Activated T-cell treated with anti-CD3 and anti-CD28 coated beads, Interleukin-2, amount 50 U/mL, for 72 hours (primary cell): ENCODE measurements at regions not wholly inside any gene's neighbourhood (a gene's known extent, or its start where the extent isn't known, plus 50 kb on each side); places are given as distances from the start of the nearest gene placed in this dataset.

Experiments
- ATAC-seq, 2 donors: fragments of 150-1000 bp; cut with Tn5 transposase; replicated peaks in 1 of 2; 2 replicates each; pipeline ENCODE4 v1.10.0; 2021; ENCODE audit warnings: moderate library complexity in 2 of 2, mild to moderate bottlenecking in 1 of 2
- DNase-seq, 2 donors: peaks; one replicate each; pipeline ENCODE4 v3.0.0; 2021 to 2022; ENCODE audit warnings: mixed read lengths in 1 of 2
- H3K27ac Mint-ChIP-seq: one replicate; pipeline ENCODE4 v1.8.0; 2022; ENCODE audit warnings: mild to moderate bottlenecking, moderate library complexity, mixed read lengths
- H3K27me3 Mint-ChIP-seq: one replicate; pipeline ENCODE4 v1.8.0; 2022; ENCODE audit warnings: low read depth, mixed read lengths
- H3K36me3 Mint-ChIP-seq, 2 donors: one replicate each; pipeline ENCODE4 v1.8.0; 2022; ENCODE audit warnings: mixed read lengths in 2 of 2, mild to moderate bottlenecking in 1 of 2; ENCODE audit not compliant: insufficient read depth in 2 of 2
- H3K4me1 Mint-ChIP-seq: one replicate; pipeline ENCODE4 v1.8.0; 2022; ENCODE audit warnings: low read depth, mixed read lengths
- H3K4me3 Mint-ChIP-seq, 2 donors: one replicate each; pipeline ENCODE4 v1.8.0; 2022; ENCODE audit warnings: mild to moderate bottlenecking in 2 of 2, mixed read lengths in 2 of 2, moderate library complexity in 2 of 2
- H3K9me3 Mint-ChIP-seq, 2 donors: one replicate each; pipeline ENCODE4 v1.8.0; 2022; ENCODE audit warnings: mixed read lengths in 2 of 2

DNA sequence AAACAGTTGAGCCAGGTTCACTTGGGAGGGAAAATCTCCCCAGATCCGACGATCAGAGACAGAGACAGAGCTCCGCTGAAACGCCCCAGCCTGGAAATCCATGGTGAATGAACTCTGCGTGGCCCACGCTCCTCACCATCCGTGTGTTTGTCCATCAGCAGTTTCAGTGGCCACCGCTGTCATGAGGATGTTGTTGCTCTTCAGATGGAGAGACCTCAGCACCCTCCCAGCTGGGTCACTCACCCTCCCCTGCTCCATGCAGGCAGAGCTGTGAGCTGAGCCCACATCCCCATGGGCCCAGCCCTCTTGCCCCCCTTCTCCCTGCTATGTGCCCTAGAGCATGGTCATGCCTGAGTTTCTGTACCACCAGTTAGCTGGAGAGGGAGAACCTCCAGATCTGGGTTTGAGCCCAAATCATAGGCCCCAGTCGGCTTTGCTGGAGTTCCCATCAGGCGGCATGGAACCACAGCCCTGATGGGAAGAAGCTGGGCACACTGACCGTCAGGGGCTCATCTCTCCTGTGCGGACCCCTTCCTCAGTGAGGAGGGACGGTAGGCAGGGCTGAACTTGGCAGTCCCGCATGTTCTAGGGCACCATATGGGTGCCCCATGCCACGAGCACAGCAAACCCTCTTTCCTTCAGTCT, 154.4 kb upstream of the COL5A1 start:
- DNase-seq, result no peak
- Mint-ChIP-seq H3K4me3 (no peak overlapping the region), H3K27ac (no peak overlapping the region)

DNA sequence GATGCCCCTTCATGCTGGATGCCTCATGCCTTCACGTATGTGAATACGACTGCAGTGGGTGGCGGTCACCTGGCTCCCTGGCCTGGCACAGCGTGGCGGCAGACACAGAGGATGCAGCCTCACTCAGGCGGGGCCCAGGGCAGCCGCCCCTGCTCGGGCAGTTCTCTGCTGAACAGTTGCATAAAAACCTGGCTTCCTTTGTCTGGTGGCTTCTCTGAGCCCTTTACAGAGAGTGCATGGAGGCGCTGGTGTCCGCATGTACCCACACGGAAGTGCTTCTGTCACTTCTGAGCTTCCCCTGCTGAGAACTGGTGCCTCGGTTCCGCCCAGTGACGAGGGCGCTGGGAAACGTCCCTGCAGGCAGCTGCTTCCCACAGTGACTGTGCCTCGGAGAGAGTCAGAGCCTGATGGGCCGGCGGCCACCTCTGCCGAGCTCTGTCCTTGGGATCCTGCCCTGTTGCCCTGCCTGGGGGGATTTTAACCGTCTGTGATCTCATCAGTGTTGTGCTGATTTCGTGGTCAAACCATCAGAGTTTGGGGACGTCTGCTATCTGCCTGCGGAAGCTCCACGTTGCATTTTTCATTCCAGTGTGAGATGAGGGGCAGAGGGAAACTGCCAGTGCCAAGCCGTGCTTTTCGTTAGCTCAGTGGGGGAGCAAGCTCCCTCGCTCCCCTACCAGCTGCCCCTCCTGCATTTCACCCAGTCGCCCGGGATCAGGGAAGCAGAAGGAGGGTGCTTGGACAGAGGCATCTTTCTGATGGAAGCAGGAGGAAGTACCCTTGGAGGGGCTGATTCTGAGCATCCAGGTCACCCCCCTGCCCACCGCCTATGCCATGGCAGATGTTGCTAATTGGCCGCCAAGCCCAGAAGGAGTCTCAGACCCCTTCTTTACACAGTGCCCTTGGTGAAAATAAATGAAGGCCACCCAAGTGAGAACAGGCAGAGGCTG, 153.0 kb upstream of the COL5A1 start:
- Mint-ChIP-seq H3K9me3 (no peaks in the 10 kb centered on the region), H3K36me3 (no peaks in the 10 kb centered on the region), H3K27ac (no peak overlapping the region), H3K4me3 (no peak overlapping the region), H3K27me3 (no peaks in the 10 kb centered on the region), H3K4me1 (no peaks in the 10 kb centered on the region)
- ATAC-seq (no peak), DNase-seq (no peak)

More for the DNA sequence above, 154.4 kb upstream of the COL5A1 start:
- H3K9me3 Mint-ChIP-seq, result no peaks in the 10 kb centered on the region
- H3K36me3 Mint-ChIP-seq, result no peaks in the 10 kb centered on the region
- no peaks in the 10 kb centered on the region for H3K27me3 Mint-ChIP-seq
- H3K4me1 Mint-ChIP-seq, result no peaks in the 10 kb centered on the region
- no peak for ATAC-seq

DNA sequence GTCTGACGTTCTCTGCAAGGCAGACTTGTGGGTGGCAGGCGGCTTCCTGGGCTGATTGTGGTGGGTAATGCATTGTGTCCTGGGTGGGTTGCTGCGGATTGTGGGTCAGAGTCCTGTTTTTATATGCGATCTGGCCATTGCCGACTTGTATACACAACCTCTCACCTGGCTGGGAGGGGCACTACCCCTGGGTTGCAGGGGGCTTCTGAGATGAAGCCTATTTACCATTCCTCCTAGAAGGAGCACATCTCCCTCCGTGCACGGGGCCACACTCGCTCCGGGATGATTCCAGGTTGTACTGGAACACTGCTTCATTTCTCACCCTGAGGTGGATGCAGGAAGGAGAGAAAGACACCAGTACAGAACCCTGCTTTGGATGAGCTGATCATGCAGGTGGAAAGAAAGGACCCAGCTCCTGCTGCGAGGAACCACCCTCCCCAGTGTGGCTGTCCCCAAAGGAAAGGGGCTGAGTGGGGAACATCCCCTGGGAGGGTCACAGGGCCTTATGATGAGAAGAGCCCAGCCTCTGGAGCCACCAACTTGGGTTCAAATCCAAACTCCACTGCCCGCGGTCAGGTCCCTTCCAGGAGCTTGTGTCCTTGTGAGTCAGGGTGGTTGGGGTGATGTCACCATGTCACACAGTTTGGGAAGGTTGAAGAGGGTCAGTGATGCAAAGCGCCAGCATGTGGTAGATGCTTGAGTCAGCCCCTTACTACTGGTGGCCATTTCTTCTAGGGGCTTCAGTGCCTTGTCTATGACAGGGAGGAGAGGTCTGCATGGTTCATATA, 151.8 kb upstream of the COL5A1 start:
- Mint-ChIP-seq H3K4me3 (no peak overlapping the region), H3K9me3 (no peaks in the 10 kb centered on the region), H3K4me1 (no peaks in the 10 kb centered on the region), H3K27ac (no peak overlapping the region), H3K27me3 (no peaks in the 10 kb centered on the region), H3K36me3 (no peaks in the 10 kb centered on the region)
- ATAC-seq (no peak), DNase-seq (no peak)

DNA sequence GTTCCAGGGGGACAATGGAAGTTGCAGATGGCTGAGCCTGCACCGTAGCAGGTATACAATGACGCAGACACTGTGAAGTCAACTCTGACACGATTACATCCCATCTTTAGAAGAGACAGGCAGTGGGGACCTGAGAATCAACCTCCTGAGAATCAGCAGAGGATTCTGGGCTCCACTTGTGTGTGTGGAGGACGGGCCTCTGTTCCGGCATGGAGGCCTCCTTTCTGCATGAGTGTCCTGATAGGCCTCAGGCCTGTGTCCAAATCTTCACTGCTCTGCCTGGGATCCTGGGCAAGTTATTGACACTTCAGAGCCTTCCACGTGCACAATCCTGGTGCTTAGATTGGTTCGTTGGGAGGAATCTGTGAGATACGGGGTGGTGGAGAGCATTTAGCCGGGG, 151.2 kb upstream of the COL5A1 start:
- ATAC-seq, result no peak
- H3K27me3 Mint-ChIP-seq, result no peaks in the 10 kb centered on the region
- no peak overlapping the region for H3K27ac Mint-ChIP-seq
- H3K9me3 Mint-ChIP-seq, result no peaks in the 10 kb centered on the region
- H3K36me3 Mint-ChIP-seq, result no peaks in the 10 kb centered on the region
- H3K4me1 Mint-ChIP-seq, result no peaks in the 10 kb centered on the region
- H3K4me3 Mint-ChIP-seq, result no peak overlapping the region
- no peak for DNase-seq

DNA sequence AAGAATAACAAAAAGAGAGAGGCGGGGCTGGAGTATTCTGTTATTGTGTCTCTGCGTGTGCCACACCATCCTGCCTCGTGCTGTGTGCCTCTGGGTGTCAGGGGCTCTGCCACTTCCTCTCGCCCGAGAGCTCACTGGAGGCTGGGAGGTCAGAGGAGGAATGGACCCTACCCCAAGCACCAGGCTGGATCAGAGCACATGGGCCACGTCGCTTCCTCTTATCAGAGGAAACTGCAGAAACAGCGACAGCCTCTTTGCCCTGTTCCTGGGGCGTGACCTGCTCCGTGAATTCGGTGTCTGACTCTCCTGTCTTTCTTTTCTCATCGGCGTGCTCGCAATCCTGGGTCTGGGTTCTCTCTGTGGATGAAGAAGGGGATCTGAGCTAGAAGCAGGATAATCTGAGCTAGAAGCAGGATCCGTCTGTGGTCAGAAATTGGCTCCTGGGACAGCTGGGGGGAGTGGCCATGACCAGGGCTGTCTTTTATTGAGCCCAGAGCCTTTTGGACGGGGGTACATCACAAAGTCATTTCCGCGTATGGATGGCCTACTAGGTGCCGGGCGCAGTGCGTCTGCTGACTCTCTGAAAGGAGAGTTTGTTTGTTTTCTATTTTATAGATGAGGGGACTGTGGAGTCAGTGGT, 150.3 kb upstream of the COL5A1 start:
- no peak overlapping the region for H3K4me3 Mint-ChIP-seq
- H3K36me3 Mint-ChIP-seq, result no peaks in the 10 kb centered on the region
- ATAC-seq, result no peak
- DNase-seq, result no peak
- H3K27ac Mint-ChIP-seq, result no peak overlapping the region
- H3K27me3 Mint-ChIP-seq, result no peaks in the 10 kb centered on the region
- no peaks in the 10 kb centered on the region for H3K4me1 Mint-ChIP-seq
- no peaks in the 10 kb centered on the region for H3K9me3 Mint-ChIP-seq

DNA sequence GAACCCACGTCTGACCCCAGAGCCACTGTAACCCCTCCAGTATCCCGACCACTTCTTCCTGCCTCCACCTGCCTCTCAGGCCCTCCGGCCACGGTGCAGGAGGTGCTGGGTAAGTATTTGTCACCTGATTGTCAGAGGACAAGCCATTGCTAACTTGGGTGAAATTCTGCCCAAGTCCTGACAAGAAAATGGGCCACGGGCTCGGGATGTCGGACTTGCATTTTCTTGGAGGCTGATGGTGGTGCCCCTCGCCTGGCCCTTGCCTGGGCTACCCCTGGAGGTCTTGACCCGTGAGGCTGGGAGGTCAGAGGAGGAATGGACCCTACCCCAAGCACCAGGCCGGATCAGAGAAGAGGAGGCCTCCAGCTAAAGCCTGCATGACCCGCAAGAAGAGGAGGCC, 149.7 kb upstream of the COL5A1 start:
- no peaks in the 10 kb centered on the region for H3K27me3 Mint-ChIP-seq
- no peak overlapping the region for H3K4me3 Mint-ChIP-seq
- H3K4me1 Mint-ChIP-seq, result no peaks in the 10 kb centered on the region
- no peaks in the 10 kb centered on the region for H3K9me3 Mint-ChIP-seq
- H3K27ac Mint-ChIP-seq, result no peak overlapping the region
- DNase-seq, result no peak
- ATAC-seq, result no peak
- H3K36me3 Mint-ChIP-seq, result no peaks in the 10 kb centered on the region

DNA sequence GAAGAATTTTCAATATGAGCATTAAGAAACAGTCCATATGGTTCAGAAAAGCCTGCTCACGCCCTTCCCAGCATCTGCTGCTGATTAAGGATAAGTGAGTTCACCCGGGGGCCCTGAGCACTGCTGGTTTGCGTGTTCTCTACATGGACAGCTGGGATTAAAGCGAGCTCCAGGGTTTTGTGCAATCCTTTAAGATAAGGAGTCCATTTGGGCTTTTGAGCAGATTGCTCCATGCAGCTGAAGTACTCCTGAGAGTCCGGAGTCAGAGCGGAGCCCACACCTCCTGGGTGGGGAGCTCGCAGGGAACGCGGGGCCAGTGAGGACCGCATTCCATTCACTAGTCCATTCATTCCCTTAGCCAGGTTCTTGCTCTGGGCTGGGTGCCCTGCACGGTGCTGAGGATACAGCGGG, 149.3 kb upstream of the COL5A1 start:
- no peak for ATAC-seq
- Mint-ChIP-seq H3K9me3 (no peaks in the 10 kb centered on the region), H3K27ac (no peak overlapping the region), H3K4me1 (no peaks in the 10 kb centered on the region), H3K36me3 (no peaks in the 10 kb centered on the region), H3K27me3 (no peaks in the 10 kb centered on the region), H3K4me3 (no peak overlapping the region)
- no peak for DNase-seq

DNA sequence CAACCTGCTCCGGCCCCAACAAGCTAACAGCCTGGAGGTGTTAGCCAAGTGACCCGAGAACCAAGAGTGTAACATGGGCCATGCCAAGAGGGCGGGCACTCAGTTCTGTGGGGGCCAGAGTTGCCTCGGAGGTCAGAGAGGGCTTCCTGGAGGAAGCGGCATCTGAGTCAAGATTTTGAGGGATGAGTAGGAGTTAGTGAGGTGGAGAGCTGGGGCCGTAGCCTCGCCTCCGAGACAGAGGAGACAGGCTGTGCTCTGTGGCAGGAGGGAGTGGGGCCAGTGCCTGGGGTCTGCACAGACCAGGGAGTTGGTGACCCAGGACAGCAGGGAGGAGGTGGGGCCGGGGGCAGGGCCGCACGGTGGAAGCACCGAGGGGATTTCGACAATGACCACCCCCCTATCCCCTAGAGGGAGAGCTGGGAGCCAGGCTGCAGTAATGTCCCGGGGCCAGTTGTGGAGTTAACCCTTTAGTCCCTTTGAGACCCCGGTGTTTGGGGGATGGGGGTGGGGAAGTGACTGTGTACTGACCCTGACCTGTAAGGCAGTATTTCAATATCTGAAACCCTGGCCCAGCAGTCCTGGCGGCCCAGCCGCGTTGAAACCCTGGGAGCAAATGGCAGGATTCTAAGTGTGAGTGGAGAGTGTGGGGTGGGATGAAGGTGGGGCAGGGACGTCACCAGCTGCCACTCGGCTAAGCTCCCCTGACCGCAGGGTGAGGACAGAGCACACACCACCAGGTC, 148.7 kb upstream of the COL5A1 start:
- no peak for DNase-seq
- Mint-ChIP-seq H3K4me1 (no peaks in the 10 kb centered on the region), H3K27me3 (no peaks in the 10 kb centered on the region), H3K36me3 (no peaks in the 10 kb centered on the region), H3K27ac (no peak overlapping the region), H3K9me3 (no peaks in the 10 kb centered on the region), H3K4me3 (no peak overlapping the region)
- no peak for ATAC-seq

DNA sequence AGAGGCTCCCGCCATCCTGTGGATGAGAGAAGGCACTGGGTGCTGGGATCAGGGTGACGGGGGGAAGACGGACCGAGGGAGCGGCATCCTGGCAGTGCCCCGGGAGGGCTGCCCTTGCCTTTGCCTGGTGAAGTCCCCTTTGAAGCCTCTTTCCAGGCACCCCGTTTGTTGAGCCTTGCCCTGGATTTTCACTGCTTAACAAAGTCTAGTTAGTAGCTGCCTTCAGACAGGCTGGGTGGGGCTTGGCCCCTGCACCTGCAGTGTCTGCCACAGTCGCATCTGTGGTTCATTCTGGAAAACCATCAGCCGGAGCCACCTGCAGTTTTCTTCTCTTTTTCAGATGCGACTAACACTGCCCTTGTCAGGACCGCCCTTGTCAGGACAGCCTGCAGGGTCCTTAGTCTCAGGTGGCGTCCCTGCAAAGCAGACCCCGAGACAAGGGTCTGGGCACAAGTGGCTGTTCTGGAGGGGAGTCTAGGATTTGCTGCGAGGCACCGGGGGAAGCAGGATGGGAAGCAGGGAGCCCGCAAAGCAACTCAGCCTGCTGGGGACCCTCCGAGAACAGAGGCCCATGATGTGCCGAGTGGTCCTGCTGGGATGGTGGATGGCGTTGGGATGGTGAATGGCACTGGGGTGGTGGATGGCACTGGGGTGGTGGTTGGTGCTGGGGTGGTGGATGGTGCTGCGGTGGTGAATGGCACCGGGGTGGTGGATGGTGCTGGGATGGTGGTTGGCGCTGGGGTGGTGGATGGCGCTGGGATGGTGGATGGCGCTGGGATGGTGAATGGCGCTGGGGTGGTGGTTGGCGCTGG, 147.9 kb upstream of the COL5A1 start:
- DNase-seq (no peak), ATAC-seq (no peak)
- no peaks in the 10 kb centered on the region for H3K36me3 Mint-ChIP-seq
- no peak overlapping the region for H3K4me3 Mint-ChIP-seq
- H3K9me3 Mint-ChIP-seq, result no peaks in the 10 kb centered on the region
- H3K27me3 Mint-ChIP-seq, result no peaks in the 10 kb centered on the region
- no peaks in the 10 kb centered on the region for H3K4me1 Mint-ChIP-seq
- H3K27ac Mint-ChIP-seq, result no peak overlapping the region

DNA sequence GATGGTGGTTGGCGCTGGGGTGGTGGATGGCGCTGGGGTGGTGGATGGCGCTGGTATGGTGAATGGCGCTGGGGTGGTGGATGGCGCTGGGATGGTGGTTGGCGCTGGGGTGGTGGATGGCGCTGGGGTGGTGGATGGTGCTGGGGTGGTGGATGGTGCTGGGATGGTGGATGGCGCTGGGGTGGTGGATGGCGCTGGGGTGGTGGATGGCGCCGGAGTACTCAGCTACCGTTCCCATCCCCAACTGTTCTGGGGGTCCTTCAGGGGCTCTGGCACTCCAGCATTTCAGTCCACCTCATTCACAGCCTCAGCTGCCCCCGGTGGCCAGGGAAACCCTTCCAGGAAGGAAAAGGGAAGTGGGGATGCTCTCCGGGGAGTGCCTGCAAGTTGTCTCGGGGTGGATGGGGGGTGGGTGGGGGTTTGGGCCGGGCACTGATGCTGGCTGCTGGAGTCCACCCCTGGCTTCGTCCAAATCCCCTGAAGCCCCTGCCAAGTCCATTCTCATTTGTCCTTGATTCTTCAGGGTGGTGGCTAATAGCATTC, 147.3 kb upstream of the COL5A1 start:
- Mint-ChIP-seq H3K4me1 (no peaks in the 10 kb centered on the region), H3K27me3 (no peaks in the 10 kb centered on the region), H3K4me3 (no peak overlapping the region), H3K27ac (no peak overlapping the region), H3K36me3 (no peaks in the 10 kb centered on the region), H3K9me3 (no peaks in the 10 kb centered on the region)
- DNase-seq (no peak), ATAC-seq (no peak)

DNA sequence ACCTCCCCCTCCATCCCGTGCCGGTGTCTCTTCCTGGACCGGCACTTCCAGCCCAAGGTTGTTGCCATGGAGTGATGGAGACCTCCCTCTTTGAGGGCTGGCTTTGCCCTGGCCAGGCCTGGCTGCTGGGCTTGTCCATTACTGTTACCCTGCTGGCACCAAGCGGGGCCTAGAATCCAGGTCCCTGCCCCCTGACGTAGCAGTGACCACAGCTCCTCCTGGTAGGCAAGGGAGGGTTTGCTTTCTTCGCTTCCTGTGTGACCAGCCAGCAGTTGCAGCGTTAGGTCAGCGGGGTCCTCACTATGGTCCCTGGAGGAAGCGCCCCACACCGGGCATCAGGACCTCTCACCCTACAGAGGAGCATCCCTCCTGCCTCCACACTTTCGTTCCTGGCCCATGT, 146.7 kb upstream of the COL5A1 start:
- Mint-ChIP-seq H3K9me3 (no peaks in the 10 kb centered on the region), H3K4me3 (no peak overlapping the region), H3K27me3 (no peaks in the 10 kb centered on the region), H3K27ac (no peak overlapping the region), H3K36me3 (no peaks in the 10 kb centered on the region), H3K4me1 (no peaks in the 10 kb centered on the region)
- ATAC-seq, result no peak
- DNase-seq, result no peak
